OCI-M1 (cell line): ENCODE measurements at regions not wholly inside any gene's neighbourhood (a gene's known extent, or its start where the extent isn't known, plus 50 kb on each side); places are given as distances from the start of the nearest gene placed in this dataset.
"Not testable (repeated sequence)": the region's sequence is repeated elsewhere in the genome, so short reads cannot be mapped to it uniquely, and the experiment has no call there.

ENCODE experiments used
- DNase-seq: peaks from one replicate; lab custom pipeline; 2025; lab: John Stamatoyannopoulos, UW

DNA sequence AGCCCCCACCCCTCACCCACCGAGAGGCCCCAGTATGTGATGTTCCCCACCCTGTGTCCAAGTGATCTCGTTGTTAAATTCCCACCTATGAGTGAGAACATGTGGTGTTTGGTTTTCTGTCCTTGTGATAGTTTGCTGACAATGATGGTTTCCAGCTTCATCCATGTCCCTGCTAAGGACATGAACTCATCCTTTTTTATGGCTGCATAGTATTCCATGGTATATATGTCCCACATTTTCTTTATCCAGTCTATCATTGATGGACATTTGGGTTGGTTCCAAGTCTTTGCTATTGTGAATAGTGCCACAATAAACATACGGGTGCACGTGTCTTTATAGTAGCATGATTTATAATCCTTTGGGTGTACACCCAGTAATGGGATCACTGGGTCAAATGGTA is 79.2 kb downstream of the PXDC1 start:
- DNase-seq: not testable (repeated sequence)

GRCh38 chr6:3671382-3671781 is 80.1 kb downstream of the PXDC1 start:
- no peak for DNase-seq

GRCh38 chr6:3670356-3670755 is 81.2 kb downstream of the PXDC1 start:
- DNase-seq: no peak

DNA sequence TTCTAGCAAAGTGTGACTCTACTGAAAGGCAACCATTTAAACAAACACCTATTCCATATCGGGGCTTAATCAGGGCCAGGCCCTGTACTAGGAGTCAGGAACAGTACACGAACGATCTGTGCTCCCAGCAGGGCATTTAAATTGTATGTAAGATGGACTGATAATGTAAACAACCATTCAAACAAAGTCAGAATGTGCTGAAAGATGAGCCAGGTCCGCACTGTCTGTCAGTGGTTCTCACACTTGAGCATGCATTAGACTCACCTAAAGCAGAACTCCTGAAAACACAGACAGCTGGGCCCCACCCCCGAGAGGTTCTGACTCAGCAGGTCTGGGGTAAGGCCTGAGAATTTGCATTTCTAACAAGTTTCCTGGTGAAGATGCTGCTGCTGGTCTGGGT is 81.6 kb downstream of the PXDC1 start:
- no peak for DNase-seq

DNA sequence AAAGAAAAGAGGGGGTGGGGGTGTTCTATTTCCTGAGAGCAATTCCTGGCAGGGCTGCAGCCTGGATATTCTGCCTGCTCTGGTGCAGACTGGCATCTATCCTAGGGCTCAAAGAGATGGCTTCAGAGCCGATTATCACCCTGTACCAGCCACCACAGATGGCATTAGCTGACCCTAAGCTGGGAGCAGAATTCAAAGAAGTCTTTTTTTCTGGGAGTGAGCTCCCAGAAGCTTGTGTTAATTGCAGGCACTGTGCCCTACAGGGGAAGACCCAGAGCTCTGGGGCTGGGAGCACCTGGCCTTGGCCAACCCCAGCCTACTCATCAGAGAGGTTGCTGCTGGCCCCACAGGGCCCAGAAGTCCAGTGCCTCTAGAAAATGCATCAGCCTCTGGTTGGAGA is 85.9 kb downstream of the PXDC1 start:
- no peak for DNase-seq

DNA sequence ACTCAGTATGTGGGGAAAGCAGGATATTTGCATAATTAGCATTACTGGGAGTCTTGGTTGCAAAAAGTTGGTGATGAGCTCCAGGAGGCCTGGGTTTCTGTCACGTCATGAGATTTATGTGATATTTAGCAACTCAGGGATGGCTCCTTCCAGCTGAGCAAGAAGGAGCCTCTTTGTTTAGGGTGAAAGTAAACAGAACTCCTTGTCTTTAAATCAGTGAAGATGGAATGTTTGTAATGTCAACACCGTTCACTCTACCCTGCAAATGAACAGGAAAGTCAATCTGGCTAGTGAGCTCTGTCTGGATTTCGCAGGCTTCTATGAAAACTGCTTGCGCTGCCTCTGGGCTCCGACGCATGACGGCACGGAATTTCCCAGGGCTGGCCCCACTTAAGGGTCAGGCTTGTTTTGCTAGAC is 86.9 kb downstream of the PXDC1 start:
- DNase-seq: no peak

GRCh38 chr6:3663811-3664210 is 87.7 kb downstream of the PXDC1 start:
- DNase-seq: no peak

DNA sequence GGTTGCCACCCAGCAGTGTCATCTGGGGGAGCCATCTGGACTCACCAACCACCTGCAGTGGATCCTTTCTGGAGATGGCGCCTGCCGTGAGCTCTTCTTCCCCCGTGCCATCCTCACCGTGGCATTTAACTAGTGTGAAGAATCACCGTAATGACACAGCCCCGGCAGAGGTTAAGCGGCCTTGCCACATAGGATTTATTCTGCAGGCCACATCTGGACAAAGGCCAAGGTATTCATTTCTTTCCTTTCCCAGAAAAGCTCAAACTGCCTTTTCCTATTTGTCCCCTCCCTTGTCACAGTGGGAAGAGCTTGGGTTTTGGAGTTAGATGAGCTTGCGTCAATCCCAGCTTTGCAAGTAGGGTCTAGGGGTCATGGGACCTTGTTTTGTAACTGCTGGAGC is 88.4 kb downstream of the PXDC1 start:
- DNase-seq: no peak

GRCh38 chr6:3661390-3661789 is 90.1 kb downstream of the PXDC1 start:
- DNase-seq: no peak

- no peak for DNase-seq
Observed at GRCh38 chr6:3660473-3660872, 91.0 kb downstream of the PXDC1 start.

GRCh38 chr6:3659748-3660147 is 91.8 kb downstream of the PXDC1 start:
- DNase-seq: no peak

DNA sequence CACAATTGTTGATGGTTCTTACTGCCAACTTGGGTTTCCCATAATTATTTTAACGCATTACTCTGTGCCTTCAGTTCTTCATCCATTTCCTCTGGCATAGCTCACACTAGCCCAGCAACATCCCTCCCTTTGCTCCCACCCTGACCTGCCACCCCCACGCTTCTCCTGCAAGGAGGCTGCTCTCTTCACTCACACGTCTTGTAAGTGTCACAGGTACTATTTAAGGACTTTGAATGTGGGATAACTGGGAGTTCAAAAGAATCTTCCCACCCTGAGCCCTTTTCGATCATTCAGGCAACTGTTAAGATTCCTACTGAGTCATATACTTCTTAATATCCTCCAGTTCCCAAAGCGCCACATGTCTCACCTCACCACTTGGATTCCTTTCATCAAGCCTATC is 95.4 kb downstream of the PXDC1 start:
- DNase-seq: no peak

DNA sequence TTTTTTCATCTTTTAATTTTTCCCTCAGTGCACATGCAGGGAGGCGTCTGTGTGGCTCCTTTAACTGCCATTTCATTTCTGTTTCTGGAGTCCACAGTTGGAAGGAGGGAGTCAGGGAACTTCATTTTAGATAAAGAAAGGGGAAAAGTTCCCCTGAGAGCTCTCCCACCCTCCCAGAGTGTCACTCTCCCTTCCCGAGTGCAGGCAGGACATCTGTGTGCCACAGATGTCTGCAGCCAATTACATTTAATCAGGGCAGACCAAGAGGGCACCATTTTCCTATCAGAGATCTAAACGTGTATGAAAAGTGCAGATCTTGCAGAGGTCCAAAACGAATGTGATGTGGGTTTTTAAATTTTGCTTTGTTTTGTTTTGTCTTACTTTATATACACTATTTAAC is 96.6 kb downstream of the PXDC1 start:
- DNase-seq: no peak

GRCh38 chr6:3654436-3654835 is 97.1 kb downstream of the PXDC1 start:
- DNase-seq: no peak

DNA sequence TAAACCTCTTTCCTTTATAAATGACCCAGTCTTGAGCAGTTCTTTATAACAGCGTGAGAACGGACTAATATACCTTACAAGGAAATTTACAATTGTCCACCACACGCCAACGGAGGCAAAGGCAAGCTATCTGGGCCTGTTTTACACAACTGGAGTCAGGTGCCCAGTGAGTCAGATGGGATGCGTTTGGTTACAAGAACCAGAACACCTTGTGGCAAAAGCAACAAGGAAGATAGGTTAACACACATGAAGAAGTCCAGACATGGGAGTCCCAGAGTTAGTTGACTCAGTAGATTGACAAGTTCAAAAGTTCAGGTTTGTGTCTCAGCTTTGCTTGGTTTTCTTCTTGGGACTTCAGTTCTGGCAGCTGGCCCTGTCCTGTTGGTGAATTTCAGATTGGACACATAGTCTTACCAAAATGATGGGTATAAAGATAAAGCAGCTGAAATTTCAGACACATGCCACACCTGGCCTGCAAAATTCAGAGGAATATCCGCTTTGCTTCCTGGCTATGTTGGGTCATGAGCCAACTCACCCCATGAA is 97.9 kb downstream of the PXDC1 start:
- DNase-seq: no peak

DNA sequence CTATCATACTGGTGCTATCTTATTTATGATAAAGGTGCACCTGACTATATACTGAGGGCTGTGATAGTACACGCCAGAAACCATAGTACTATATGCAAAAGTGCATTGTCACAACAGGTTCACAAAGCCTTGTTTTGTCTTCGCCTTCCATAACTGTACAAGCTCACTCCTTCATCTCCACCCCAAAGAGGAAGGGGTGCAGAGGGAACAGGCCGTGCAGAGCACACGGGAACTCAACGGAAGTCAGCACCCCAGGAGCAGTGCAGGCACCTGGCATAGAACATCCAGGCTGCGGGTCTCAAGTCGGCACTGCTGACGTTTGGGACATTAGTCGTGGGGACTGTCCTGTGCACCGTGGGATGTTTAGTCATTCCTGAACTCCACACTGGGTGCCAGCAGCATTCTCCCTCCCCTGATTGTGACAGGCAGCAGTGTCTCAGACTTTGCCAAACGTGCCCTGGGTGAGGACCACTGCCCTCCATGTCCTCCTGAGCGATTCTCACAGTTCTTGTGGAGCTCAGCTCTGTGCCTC is 99.7 kb downstream of the PXDC1 start:
- no peak for DNase-seq

DNA sequence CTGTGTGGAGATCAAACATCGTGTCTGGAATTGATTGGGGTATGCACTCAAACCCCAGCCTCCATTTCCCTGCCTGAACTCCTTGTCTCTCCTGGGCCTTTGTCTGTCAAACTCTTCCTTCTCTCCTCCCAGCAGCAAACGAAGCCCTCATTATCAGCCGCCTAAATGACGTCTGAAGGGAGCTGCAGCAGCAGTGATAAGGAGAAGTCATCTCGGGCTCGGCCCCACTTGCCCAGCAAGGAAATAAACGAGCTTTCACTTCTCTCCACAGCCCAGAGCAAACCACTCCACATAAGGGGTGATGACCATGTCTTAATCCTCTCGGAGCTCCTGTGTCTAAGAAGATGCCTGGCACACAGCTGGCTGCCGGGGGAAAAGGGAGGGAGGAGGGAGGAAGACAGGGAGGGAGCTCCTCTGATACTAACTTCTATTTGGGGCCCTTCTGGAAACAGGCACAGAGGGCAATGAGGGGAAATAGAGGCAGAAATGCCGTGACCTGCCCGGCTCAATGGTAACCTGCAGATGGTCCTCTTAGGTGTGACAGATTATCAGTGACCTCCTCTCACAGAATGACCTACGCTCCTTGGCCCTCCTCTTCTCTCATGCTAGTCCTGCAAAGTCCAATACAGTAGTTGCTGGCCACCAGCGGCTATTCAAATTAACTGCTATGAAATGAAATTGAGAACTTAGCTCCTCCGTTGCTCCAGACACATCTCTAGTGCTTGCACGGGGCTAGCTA is 100.4 kb downstream of the PXDC1 start:
- peak; percentile 98 for DNase-seq

DNA sequence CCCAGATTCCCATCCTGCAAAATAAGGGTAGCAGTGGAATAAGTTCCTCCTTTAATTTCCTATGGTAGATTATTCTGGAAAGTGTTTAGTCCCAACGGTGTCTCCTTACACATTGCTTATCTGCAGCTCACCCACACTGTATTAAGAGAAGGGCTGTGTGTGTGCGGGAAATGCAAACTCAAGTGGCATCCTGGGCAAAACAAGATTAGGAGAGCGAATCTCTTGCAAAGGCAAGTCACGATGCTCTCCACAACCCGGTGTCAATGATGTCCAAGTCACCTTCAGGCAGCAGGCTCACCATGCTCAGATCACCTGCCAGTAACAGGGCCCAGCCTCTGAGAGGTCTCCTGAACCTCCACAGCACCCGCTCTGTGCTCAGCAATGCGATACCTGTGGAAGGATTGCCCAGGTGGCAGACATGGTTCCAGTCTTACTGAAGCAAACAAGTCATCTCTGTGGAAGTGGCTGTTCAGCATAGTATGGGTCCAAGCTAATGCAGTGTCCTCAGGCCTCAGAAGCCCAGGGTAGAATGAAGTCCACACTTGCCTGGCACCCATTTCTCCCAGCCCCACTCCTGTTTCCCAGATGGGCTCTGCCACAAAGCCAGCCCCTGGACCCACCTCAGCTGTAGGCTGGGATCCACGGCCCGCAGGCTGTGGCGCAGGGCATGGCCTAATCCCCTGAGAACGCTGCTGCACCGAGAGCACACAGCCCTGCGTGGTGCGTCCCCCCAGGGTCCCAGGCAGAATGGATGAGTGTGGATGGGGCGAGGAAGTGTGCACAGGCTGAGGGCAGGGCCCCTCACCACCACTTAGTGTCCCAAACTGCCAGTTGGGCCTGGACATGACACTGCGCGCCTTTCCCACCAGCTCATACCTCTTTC is 101.2 kb downstream of the PXDC1 start:
- peak; percentile 33 for DNase-seq

- DNase-seq: peak; percentile 49
Observed at GRCh38 chr6:3648724-3649123, 102.8 kb downstream of the PXDC1 start.

GRCh38 chr6:3646616-3647362 is 104.7 kb downstream of the PXDC1 start:
- DNase-seq: no peak

GRCh38 chr6:3644739-3645012 is 106.8 kb downstream of the PXDC1 start:
- DNase-seq: no peak
